ENCODE measurements at regions not wholly inside any gene's neighbourhood (a gene's known extent, or its start where the extent isn't known, plus 50 kb on each side); places are given as distances from the start of the nearest gene placed in this dataset.

DNA sequence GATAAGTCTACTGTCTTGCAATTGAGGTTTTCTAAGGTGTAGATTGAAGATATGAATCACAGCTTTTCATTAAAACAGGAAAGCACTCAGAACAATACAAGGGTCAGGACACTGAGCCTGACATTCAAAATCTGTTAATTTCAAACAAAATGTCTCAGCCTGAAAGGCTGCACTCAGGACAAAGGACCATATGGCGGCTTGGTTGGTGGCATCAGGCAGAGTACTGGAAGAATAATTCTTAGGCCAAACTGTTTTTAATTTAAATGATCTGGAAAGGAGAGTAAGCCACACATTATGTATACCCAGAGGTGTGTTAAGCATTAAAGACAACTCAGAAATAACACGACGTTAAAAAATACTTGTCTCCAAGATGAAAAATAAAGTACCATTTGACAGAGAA lies 85.9 kb downstream of the SKA1 start:
- Mint-ChIP-seq H3K27me3 (peaks cover under 1% of the 10 kb centered on the region), H3K4me3 (no peak overlapping the region), H3K9me3 (no peaks in the 10 kb centered on the region), H3K27ac (no peak overlapping the region), H3K36me3 (ENCODE audit: low read depth) (no peaks in the 10 kb centered on the region), H3K4me1 (no peaks in the 10 kb centered on the region)
- DNase-seq = no peak
- ChIA-PET CTCF (no interaction called here), POLR2A (no interaction called here)

DNA sequence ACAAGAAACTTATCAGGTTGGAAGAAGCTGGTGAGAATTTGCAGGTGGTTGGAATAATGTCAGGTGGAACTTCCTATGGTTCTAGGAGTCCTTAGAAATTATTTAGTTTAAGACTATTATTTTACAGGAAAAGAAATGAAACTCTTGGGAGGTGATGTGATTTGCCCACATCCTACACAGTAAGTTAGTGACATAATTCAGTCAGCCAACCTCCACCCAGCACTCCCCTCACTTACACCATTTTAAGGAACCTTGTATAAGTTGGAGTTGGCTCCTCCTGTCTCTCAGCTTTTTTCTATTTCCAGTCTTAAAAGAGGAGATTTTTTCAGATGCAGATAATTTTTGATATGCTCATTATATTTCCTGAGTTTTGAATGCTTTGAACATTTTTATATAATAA lies 86.4 kb downstream of the SKA1 start:
- ChIA-PET CTCF (no interaction called here), POLR2A (no interaction called here)
- Mint-ChIP-seq H3K27ac (no peak overlapping the region), H3K4me3 (no peak overlapping the region), H3K9me3 (no peaks in the 10 kb centered on the region), H3K36me3 (ENCODE audit: low read depth) (no peaks in the 10 kb centered on the region), H3K4me1 (no peaks in the 10 kb centered on the region), H3K27me3 (no peaks in the 10 kb centered on the region)
- DNase-seq = no peak

DNA sequence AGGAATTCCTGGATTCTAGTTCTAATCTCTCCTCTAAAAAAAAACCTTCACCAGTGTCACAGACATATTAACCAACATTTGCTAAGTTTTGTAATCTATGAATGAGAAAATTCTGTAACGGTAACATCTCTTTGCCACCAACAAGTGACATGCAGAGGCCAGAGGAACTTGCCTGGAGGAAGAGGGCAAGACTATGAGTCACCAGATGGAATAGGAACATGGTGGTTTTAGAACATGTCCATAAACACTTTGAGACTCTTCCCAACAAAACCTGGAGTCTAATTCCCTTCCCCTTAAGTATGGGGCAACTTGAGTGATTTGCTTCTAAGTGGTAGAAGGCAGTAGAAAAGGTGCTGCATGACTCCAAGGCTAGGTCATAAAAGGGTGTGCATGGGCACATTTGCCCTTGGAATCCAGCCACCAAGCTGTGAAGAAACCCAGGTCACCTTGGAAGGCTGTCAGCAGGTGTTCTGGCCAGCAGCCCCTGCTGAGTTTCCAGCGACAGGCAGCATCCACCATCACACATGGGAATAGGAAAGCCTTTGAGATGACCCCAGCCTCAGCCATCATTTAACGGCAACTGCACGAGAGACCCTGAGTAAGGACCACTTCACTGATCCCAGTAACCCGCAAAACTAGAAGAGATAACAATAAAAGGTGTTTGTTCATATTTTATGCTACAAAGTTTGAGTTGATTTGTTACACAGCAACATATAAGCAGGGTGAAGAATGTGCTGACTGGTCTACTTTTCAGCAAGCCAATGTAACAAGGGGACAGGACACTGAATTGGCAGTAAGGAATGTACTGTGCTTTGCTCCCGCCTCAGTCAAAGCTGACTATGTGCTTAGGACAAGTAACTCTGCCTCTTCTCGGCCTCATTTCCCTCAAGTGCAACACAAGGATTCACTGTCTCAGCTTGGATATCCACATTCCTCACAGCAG lies 90.6 kb downstream of the SKA1 start:
- Mint-ChIP-seq H3K27ac (no peak overlapping the region), H3K4me3 (no peak overlapping the region), H3K36me3 (ENCODE audit: low read depth) (no peaks in the 10 kb centered on the region), H3K9me3 (no peaks in the 10 kb centered on the region), H3K27me3 (no peaks in the 10 kb centered on the region), H3K4me1 (no peaks in the 10 kb centered on the region)
- DNase-seq = no peak
- ChIA-PET POLR2A (no interaction called here), CTCF (no interaction called here)

DNA sequence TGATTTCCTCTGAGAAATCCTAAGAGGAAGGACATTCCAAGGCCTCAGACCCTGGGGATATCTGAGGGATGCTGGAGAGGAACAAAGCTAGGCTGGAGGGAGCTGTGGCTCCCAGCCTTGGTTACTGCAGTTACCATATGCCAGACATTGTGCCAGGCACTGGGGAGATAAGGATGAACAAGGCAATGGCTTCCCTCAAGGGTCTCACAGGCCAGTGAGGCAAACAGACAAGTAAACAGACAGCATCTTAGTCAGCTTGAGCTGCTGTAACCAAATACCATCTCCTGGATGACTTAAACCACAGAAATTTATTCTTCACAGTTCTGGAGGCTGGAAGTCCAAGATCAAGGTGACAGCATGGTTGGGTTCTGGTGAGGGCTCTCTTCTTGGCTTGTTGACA lies 91.8 kb downstream of the SKA1 start:
- no peaks in the 10 kb centered on the region for H3K4me1 Mint-ChIP-seq
- no peaks in the 10 kb centered on the region for H3K27me3 Mint-ChIP-seq
- ChIA-PET POLR2A (no interaction called here), CTCF (no interaction called here)
- H3K27ac Mint-ChIP-seq = no peak overlapping the region
- H3K9me3 Mint-ChIP-seq = no peaks in the 10 kb centered on the region
- no peaks in the 10 kb centered on the region for H3K36me3 Mint-ChIP-seq (ENCODE audit: low read depth)
- DNase-seq = no peak
- no peak overlapping the region for H3K4me3 Mint-ChIP-seq

DNA sequence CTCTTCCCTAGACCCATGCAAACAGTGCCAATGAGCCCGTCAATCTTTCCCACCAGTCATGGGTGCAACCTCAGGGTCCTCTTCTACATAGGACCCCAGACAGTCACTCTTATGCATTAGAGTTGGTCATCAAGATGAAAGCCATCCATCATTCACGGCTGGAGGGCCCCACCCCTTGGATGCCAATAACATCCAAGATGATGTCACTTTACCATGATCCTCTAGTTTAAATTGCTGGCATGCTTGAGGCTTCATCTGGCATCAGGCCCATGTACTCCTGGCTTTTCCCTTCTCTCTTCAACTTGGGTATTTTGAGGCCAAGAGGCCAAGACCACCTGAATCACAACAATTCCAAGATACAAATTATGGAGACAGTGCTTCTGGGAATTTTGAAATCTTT lies 91.1 kb upstream of the MAPK4 start:
- Mint-ChIP-seq H3K36me3 (ENCODE audit: low read depth) (no peaks in the 10 kb centered on the region), H3K27me3 (peaks cover 5% of the 10 kb centered on the region), H3K4me3 (no peak overlapping the region), H3K9me3 (no peaks in the 10 kb centered on the region), H3K27ac (no peak overlapping the region), H3K4me1 (no peaks in the 10 kb centered on the region)
- ChIA-PET POLR2A (no interaction called here), CTCF (interaction anchor here (1.4 kb wide), 1 partner anchor 15 kb away, joined by 3 read pairs; no protein-coding TSS in a partner anchor)
- DNase-seq = no peak

DNA sequence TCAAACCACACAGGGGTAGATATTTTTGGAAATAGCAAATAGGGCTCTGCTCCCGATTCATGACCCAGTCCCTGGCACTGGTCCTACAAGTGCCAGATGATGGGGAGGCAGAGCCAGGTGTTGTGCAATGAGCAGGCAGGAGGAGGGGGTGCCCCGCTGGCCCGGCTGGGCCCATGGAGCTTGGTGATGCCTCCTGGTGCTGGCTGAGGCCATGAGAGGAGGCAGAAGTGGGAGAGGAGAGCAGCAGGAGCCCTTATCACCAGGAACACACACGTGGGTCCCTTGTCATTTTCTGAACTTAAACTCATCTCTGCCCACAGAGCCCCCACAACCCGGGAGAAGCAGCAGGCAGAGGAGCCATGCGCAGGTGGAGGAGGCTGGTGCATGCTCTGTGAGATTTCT lies 90.5 kb upstream of the MAPK4 start:
- H3K36me3 Mint-ChIP-seq (ENCODE audit: low read depth) = no peaks in the 10 kb centered on the region
- peaks cover 5% of the 10 kb centered on the region for H3K27me3 Mint-ChIP-seq
- H3K4me1 Mint-ChIP-seq = no peaks in the 10 kb centered on the region
- no peak overlapping the region for H3K27ac Mint-ChIP-seq
- no peak for DNase-seq
- CTCF ChIA-PET = no interaction called here
- H3K9me3 Mint-ChIP-seq = no peaks in the 10 kb centered on the region
- H3K4me3 Mint-ChIP-seq = no peak overlapping the region
- POLR2A ChIA-PET = no interaction called here

DNA sequence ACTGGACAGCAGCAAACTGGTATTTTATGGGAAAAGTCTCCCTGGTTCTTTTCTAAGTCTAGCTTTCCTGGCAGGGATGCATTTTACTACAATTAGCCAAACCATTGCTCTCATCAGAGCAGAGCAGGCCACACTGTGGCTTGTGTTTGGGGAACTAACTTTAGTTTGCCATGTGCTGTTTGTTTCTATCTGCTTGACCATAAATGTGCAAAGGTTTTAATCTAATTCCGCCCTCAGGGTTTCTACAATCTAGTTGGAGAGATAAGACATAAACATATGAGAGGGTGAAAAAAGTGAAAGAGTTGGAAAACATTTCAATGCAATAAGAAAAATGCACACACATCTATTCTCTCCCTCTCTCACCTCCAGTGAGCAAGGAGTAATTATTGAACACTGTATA lies 86.9 kb upstream of the MAPK4 start:
- Mint-ChIP-seq H3K36me3 (ENCODE audit: low read depth) (no peaks in the 10 kb centered on the region), H3K4me3 (no peak overlapping the region), H3K27ac (no peak overlapping the region), H3K9me3 (no peaks in the 10 kb centered on the region), H3K4me1 (no peaks in the 10 kb centered on the region), H3K27me3 (peaks cover 9% of the 10 kb centered on the region)
- ChIA-PET CTCF (no interaction called here), POLR2A (no interaction called here)
- no peak for DNase-seq

DNA sequence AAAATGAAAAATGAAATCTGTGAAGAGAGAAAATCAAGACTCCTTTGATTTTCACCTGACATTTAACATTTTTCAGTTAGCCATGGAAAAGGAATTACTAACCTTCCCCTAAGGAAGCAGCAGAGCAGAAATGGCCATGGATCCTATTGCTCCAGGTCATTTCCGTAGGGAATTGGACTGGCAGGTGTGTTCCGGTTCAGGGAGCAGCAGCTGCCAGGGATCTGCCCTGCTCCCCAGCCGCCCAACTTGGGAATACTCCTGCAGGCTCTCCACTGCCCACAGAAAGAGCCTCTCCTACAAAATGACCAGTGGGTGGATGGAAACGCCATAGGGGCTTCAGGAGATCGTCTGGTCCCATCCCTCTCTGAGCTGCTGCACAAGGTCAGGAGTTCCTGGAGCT lies 86.0 kb upstream of the MAPK4 start:
- H3K36me3 Mint-ChIP-seq (ENCODE audit: low read depth) = no peaks in the 10 kb centered on the region
- POLR2A ChIA-PET = no interaction called here
- CTCF ChIA-PET = interaction anchor here (1.1 kb wide), 1 partner anchor 10 kb away, joined by 4 read pairs; no protein-coding TSS in a partner anchor
- no peak overlapping the region for H3K4me3 Mint-ChIP-seq
- no peak overlapping the region for H3K27ac Mint-ChIP-seq
- H3K9me3 Mint-ChIP-seq = no peaks in the 10 kb centered on the region
- H3K4me1 Mint-ChIP-seq = no peaks in the 10 kb centered on the region
- peaks cover 13% of the 10 kb centered on the region for H3K27me3 Mint-ChIP-seq
- no peak for DNase-seq

DNA sequence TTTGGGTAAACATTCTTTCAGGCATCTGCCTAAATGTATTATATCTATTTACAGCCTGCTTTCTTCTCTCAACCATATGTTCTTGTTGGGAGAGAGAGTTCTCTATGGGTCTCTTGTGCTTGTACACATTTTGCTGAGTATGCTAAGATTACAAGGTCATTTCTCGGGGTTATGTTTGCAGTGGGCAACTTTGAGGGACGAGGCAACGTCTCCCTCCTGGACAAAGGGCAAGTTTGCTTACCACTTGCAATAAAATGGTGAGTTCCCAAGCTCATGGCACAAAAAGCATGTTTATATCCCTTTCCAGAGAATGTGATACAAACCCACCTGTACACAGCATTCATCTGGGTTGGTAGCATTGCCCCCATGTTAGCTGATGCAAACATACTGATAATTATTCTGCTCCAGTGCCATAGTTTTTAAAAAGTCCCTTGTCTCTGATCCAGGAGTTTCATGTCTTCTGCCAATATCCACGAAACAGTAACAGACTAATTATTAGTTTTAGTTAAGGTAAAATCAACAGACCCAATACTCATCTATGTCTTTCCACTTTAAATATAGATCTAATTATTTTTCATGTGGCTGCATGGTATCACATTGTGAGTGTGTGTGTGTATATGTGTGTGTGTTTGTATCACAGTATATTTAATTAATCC lies 84.2 kb upstream of the MAPK4 start:
- H3K27me3 Mint-ChIP-seq = peaks cover 14% of the 10 kb centered on the region
- no peak overlapping the region for H3K27ac Mint-ChIP-seq
- no peaks in the 10 kb centered on the region for H3K36me3 Mint-ChIP-seq (ENCODE audit: low read depth)
- no peaks in the 10 kb centered on the region for H3K9me3 Mint-ChIP-seq
- H3K4me3 Mint-ChIP-seq = no peak overlapping the region
- CTCF ChIA-PET = no interaction called here
- POLR2A ChIA-PET = no interaction called here
- no peaks in the 10 kb centered on the region for H3K4me1 Mint-ChIP-seq
- DNase-seq = no peak

DNA sequence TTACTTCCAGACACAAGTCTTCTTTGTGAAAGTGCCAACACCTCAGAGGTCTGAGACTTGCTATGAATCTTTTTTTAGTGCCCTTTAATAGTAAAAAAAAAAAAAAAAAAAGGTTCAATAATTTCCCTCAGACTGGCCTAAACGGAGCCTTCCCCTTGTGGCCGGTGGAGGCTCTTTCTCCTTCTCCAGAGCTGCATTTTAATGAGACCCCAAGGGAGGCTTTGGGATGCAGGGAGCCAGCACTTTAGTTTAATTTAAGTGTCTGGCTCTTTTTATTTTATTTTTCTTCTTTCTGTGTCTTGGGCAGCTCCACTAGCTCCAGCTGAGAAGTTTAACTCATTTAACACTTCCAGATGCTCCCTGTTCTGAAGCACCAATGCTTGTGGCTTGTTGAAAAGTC lies 67.8 kb upstream of the MAPK4 start:
- no peaks in the 10 kb centered on the region for H3K36me3 Mint-ChIP-seq (ENCODE audit: low read depth)
- POLR2A ChIA-PET = no interaction called here
- peaks cover 10% of the 10 kb centered on the region for H3K27me3 Mint-ChIP-seq
- no peaks in the 10 kb centered on the region for H3K4me1 Mint-ChIP-seq
- no peak overlapping the region for H3K4me3 Mint-ChIP-seq
- H3K27ac Mint-ChIP-seq = no peak overlapping the region
- CTCF ChIA-PET = interaction anchor here (0.7 kb wide), 1 partner anchor 209 kb away, joined by 4 read pairs; no protein-coding TSS in a partner anchor
- no peak for DNase-seq
- no peaks in the 10 kb centered on the region for H3K9me3 Mint-ChIP-seq

DNA sequence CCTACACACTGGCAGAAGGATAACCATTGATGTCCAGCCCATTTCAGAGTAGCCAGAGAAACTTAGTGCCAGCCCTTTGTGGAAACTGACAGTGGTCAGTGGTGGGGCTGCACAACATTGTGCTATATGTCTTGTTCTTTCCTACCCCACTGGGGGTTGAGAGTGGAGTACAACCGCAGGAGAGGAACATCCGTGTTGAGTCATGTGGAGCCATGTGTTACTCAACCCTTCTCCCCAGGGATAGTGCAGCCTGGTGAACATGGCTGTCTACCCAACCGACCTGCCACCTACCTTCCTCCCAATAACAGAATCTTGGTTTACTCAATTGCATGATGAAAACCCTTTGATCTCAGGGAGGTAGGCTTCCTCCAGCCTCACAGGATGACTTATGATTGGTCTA lies 65.3 kb upstream of the MAPK4 start:
- ChIA-PET CTCF (no interaction called here), POLR2A (no interaction called here)
- no peaks in the 10 kb centered on the region for H3K9me3 Mint-ChIP-seq
- H3K27me3 Mint-ChIP-seq = peaks cover 14% of the 10 kb centered on the region
- H3K36me3 Mint-ChIP-seq (ENCODE audit: low read depth) = no peaks in the 10 kb centered on the region
- H3K4me3 Mint-ChIP-seq = no peak overlapping the region
- H3K4me1 Mint-ChIP-seq = no peaks in the 10 kb centered on the region
- no peak for DNase-seq
- H3K27ac Mint-ChIP-seq = no peak overlapping the region

DNA sequence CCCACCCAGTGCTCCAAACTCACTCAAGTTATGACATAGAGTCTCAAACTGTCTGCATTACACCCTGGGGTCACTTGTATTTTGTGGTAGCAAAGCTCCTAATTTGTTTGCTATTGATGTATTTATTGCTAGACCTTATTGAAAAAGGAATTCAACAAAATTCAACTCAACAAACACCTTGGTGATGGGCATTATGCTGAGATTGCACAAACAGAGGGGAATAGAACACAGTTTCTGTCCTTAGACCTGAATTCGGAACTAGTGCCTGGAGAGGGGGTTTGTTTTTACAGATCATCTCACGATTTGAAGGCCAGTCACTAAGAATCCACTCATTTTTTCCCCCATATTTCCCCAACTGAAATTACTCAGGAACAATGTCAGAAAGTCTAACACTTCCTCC lies 53.5 kb upstream of the MAPK4 start:
- peaks cover 5% of the 10 kb centered on the region for H3K27me3 Mint-ChIP-seq
- no peak for DNase-seq
- CTCF ChIA-PET = no interaction called here
- no peaks in the 10 kb centered on the region for H3K36me3 Mint-ChIP-seq (ENCODE audit: low read depth)
- POLR2A ChIA-PET = no interaction called here
- no peak overlapping the region for H3K4me3 Mint-ChIP-seq
- H3K4me1 Mint-ChIP-seq = no peaks in the 10 kb centered on the region
- no peaks in the 10 kb centered on the region for H3K9me3 Mint-ChIP-seq
- no peak overlapping the region for H3K27ac Mint-ChIP-seq

DNA sequence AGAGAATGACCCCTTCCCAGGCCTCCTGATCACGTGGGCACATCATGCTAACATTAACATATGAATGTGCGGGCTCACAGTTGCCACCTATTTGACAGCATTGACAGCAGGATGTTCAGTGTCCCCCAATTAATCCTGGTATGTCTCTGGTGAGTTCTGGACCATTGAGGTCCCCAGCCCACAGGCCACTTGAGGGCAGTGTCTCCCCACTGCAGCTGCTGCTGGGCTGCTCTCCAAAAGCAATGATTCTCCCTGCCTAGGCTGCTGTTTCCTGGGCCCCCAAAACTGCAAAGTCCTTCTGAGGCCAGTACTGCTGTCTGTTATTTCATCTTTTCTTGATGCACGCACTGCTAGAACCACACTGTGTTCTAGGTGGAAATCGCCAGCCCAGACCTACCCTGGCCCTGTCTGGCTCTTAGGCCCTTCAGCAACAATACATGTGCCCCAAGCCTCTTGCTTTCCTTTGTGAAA lies 52.7 kb upstream of the MAPK4 start:
- no peaks in the 10 kb centered on the region for H3K36me3 Mint-ChIP-seq (ENCODE audit: low read depth)
- H3K27me3 Mint-ChIP-seq = peaks cover 5% of the 10 kb centered on the region
- no peaks in the 10 kb centered on the region for H3K4me1 Mint-ChIP-seq
- no peak overlapping the region for H3K27ac Mint-ChIP-seq
- ChIA-PET CTCF (no interaction called here), POLR2A (no interaction called here)
- no peak overlapping the region for H3K4me3 Mint-ChIP-seq
- H3K9me3 Mint-ChIP-seq = no peaks in the 10 kb centered on the region
- DNase-seq = no peak

DNA sequence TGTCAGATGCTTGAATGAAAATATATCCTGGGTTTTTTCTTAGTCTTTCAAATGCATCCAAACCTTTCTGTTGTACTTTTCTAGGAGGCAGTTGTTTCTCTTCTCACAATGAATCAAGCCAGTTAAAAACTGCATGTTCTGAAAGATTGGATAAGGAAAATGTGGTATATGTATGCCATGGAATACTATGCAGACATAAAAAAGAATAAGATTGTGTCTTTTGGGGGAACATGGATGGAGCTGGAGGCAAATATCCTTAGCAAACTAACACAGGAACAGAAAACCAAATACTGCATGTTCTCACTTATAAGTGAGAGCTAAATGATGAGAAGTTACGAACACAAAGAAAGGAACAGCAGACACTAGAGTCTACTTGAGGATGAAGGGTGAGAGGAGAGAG lies 51.7 kb upstream of the MAPK4 start:
- Mint-ChIP-seq H3K27ac (no peak overlapping the region), H3K27me3 (peaks cover 8% of the 10 kb centered on the region), H3K4me3 (no peak overlapping the region), H3K9me3 (no peaks in the 10 kb centered on the region), H3K4me1 (no peaks in the 10 kb centered on the region), H3K36me3 (ENCODE audit: low read depth) (no peaks in the 10 kb centered on the region)
- POLR2A ChIA-PET = no interaction called here
- DNase-seq = no peak
- CTCF ChIA-PET = no interaction called here
